GM23338 (cell line): ENCODE measurements at regions not wholly inside any gene's neighbourhood (a gene's known extent, or its start where the extent isn't known, plus 50 kb on each side); places are given as distances from the start of the nearest gene placed in this dataset.

Experiments
- ATAC-seq: fragments of 200-7000 bp; cut with Tn5 transposase; 3 replicates; pipeline ENCODE4 v1.9.1; 2020
- DNase-seq: peaks from one replicate; pipeline ENCODE4 v3.0.0-alpha.2; 2015; ENCODE audit warnings: low spot score
- H2AFZ ChIP-seq: fragments of 200-600 bp; sonication (generic); 2 replicates; pipeline ENCODE4 v1.8.0; 2016; ENCODE audit warnings: antibody characterized with exemption, mild to moderate bottlenecking, moderate library complexity
- H3F3A ChIP-seq: fragments of 200-600 bp; sonication (generic); replicated peaks from 2 replicates; pipeline ENCODE4 v1.8.0; 2017; ENCODE audit warnings: antibody characterized with exemption, mixed run types, low read depth
- H3K27ac ChIP-seq: fragments of 200-600 bp; sonication (generic); 2 replicates; pipeline ENCODE4 v1.6.1; 2016; ENCODE audit warnings: low read depth
- H3K27me3 ChIP-seq: fragments of 200-600 bp; sonication (generic); 2 replicates; pipeline ENCODE4 v1.8.0; 2016; ENCODE audit warnings: mild to moderate bottlenecking, mixed run types, moderate library complexity; ENCODE audit not compliant: insufficient read depth
- H3K36me3 ChIP-seq: fragments of 200-600 bp; sonication (generic); 2 replicates; pipeline ENCODE4 v1.8.0; 2016; ENCODE audit warnings: mild to moderate bottlenecking; ENCODE audit not compliant: insufficient read depth
- H3K4me1 ChIP-seq: fragments of 200-600 bp; sonication (generic); 2 replicates; pipeline ENCODE4 v1.8.0; 2016; ENCODE audit warnings: mild to moderate bottlenecking, moderate library complexity; ENCODE audit not compliant: insufficient read depth
- H3K4me2 ChIP-seq: fragments of 200-600 bp; sonication (generic); 2 replicates; pipeline ENCODE4 v1.7.1; 2017; ENCODE audit warnings: mixed run types
- H3K4me3 ChIP-seq: fragments of 200-600 bp; sonication (generic); 2 replicates; pipeline ENCODE4 v1.6.1; 2016; ENCODE audit warnings: mixed run types
- H3K79me2 ChIP-seq: fragments of 200-600 bp; sonication (generic); replicated peaks from 2 replicates; pipeline ENCODE4 v1.8.0; 2017; ENCODE audit warnings: mild to moderate bottlenecking; ENCODE audit not compliant: insufficient read depth
- H3K9me2 ChIP-seq: fragments of 200-600 bp; sonication (generic); 2 replicates; pipeline ENCODE4 v1.8.0; 2017; ENCODE audit not compliant: insufficient read depth
- H4K20me1 ChIP-seq: fragments of 200-600 bp; sonication (generic); replicated peaks from 2 replicates; pipeline ENCODE4 v1.8.0; 2017; ENCODE audit warnings: mild to moderate bottlenecking; ENCODE audit not compliant: insufficient read depth
- H3K27ac Mint-ChIP-seq: 2 replicates; pipeline ENCODE4 v1.8.0; 2020; ENCODE audit warnings: inconsistent platforms, mild to moderate bottlenecking, moderate library complexity, mixed read lengths
- H3K27me3 Mint-ChIP-seq: 3 replicates; pipeline ENCODE4 v1.8.0; 2022; ENCODE audit warnings: low read depth, mild to moderate bottlenecking, moderate library complexity, mixed read lengths, inconsistent platforms; ENCODE audit not compliant: insufficient read depth, poor library complexity
- H3K36me3 Mint-ChIP-seq: 3 replicates; pipeline ENCODE4 v1.8.0; 2021; ENCODE audit warnings: low read depth, mild to moderate bottlenecking, inconsistent platforms, moderate library complexity, mixed read lengths
- H3K4me1 Mint-ChIP-seq: 3 replicates; pipeline ENCODE4 v1.8.0; 2020; ENCODE audit warnings: mild to moderate bottlenecking, inconsistent platforms, mixed read lengths
- H3K4me3 Mint-ChIP-seq: 3 replicates; pipeline ENCODE4 v1.8.0; 2021; ENCODE audit warnings: moderate library complexity, mild to moderate bottlenecking, inconsistent platforms, mixed read lengths
- H3K9me3 Mint-ChIP-seq: 3 replicates; pipeline ENCODE4 v1.8.0; 2020; ENCODE audit warnings: moderate library complexity, mild to moderate bottlenecking, inconsistent platforms, mixed read lengths
- CREB1 ChIP-seq: fragments of 250-450 bp; sonication (Bioruptor Pico); IDR thresholded peaks from 2 replicates; pipeline ENCODE4 v1.5.0; 2020; ENCODE audit warnings: low read depth, mild to moderate bottlenecking, moderate library complexity
- EZH2 ChIP-seq: fragments of 200-600 bp; sonication (generic); IDR thresholded peaks from one replicate; pipeline ENCODE4 v1.8.0; 2017; ENCODE audit warnings: antibody characterized with exemption, mild to moderate bottlenecking, low read depth; ENCODE audit not compliant: unreplicated experiment
- JUNB ChIP-seq: IDR thresholded peaks from one replicate; pipeline ENCODE4 v1.6.1; 2016; ENCODE audit warnings: antibody characterized with exemption; ENCODE audit not compliant: unreplicated experiment
- POLR2AphosphoS5 ChIP-seq: IDR thresholded peaks from 2 replicates; pipeline ENCODE4 v1.6.1; 2016; ENCODE audit warnings: antibody characterized with exemption, low read depth
- STAT1 ChIP-seq: IDR thresholded peaks from one replicate; pipeline ENCODE4 v1.6.1; 2016; ENCODE audit warnings: antibody characterized with exemption; ENCODE audit not compliant: unreplicated experiment
- ZNF114 ChIP-seq: fragments of 250-450 bp; sonication (Bioruptor Pico); IDR thresholded peaks from 2 replicates; pipeline ENCODE4 v1.5.0; 2020; ENCODE audit warnings: mild to moderate bottlenecking, moderate library complexity
- ZNF331 ChIP-seq: fragments of 250-450 bp; sonication (Bioruptor Pico); IDR thresholded peaks from 2 replicates; pipeline ENCODE4 v1.5.0; 2020; ENCODE audit warnings: low read depth, mild to moderate bottlenecking, moderate library complexity
- TF ChIP-seq, protein P1 (sequence below): IDR thresholded peaks from 2 replicates; pipeline ENCODE4 v1.6.1; 2016; ENCODE audit warnings: antibody characterized with exemption
- TF ChIP-seq, protein P2 (sequence below): IDR thresholded peaks from one replicate; pipeline ENCODE4 v1.6.1; 2018; ENCODE audit warnings: antibody characterized with exemption; ENCODE audit not compliant: unreplicated experiment
- TF ChIP-seq, protein P3 (sequence below): fragments of 250-450 bp; sonication (Bioruptor Pico); IDR thresholded peaks from 2 replicates; pipeline ENCODE4 v1.5.0; 2020; ENCODE audit warnings: mild to moderate bottlenecking, moderate library complexity

DNA sequence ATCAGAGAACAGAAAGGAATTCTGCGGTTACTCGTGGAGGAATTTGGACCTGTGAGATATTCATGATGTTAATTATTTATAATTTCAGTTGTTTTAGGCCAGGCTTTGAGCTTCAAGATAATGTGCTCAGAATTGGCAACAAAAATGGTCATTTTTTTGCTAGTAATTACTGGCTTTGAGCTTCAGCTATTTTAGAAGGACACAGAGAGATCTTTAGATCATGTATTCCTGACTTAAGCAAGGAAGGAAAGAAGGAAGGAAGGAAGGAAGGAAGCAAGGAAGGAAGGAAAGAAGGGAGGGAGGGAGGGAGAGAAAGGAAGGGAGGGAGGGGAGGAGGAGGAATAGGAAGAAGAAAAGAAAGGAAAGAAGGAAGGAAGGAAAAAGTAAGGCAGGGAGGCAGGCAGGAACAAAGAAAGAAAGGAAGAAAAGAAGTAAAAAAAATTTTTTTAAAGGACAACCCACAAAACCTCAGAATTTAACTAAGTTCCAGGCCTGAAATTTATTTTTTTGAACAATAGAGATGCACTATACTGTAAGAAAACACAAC is 277.9 kb upstream of the KLF3 start:
- H3K9me3 Mint-ChIP-seq: peaks cover 23% of the 10 kb centered on the region
- Histone ChIP-seq H2AFZ (no peak overlapping the region), H3K36me3 (no peaks in the 10 kb centered on the region; the same call in 1 of the 2 replicates), H3F3A (no peaks in the 10 kb centered on the region), H3K9me2 (peaks cover 3% of the 10 kb centered on the region; the same call in 1 of the 2 replicates), H4K20me1 (no peaks in the 10 kb centered on the region), H3K27me3 (no peaks in the 10 kb centered on the region), H3K4me3 (no peak overlapping the region), H3K27ac (no peak overlapping the region), H3K79me2 (no peaks in the 10 kb centered on the region), H3K4me1 (peaks cover 2% of the 10 kb centered on the region; the same call in 1 of the 2 replicates), H3K4me2 (no peak overlapping the region)
- TF ChIP-seq STAT1: no peak
- DNase-seq (no peak), ATAC-seq (no peak)
- H3K4me3 Mint-ChIP-seq: no peak overlapping the region
- no peak overlapping the region for H3K27ac Mint-ChIP-seq
- H3K4me1 Mint-ChIP-seq: peaks cover 5% of the 10 kb centered on the region; the same call in 1 of the 3 replicates
- H3K27me3 Mint-ChIP-seq: no peaks in the 10 kb centered on the region
- H3K36me3 Mint-ChIP-seq: peaks cover 16% of the 10 kb centered on the region

DNA sequence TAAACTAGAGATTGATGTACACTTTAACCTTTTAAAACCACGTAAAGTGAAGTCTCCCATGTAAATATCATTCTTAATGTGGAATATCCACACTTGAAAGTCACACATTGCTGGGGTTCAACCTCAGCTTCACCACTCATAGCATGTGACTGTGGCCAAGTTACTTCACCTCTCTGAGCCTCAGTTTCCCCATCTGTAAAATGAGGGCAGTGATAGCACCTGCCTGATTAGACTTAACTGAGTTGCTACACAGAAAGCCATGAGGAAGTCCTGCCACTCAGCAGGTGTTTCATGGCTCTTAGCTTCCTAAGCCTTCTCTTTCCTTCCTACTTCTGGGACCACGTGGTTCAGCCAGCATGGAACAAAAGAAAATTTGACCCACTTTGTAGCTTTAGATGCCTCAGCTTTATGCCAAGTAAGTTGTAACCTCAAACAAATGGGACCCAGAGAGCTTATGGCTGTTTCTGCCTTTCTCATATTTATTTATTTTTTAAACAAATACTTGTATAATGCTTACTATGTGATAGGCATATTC is 277.3 kb upstream of the KLF3 start:
- H3K36me3 ChIP-seq: no peaks in the 10 kb centered on the region
- peaks cover 3% of the 10 kb centered on the region; the same call in 1 of the 2 replicates for H3K9me2 ChIP-seq
- H3K36me3 Mint-ChIP-seq: peaks cover 23% of the 10 kb centered on the region
- no peak overlapping the region for H3K4me3 ChIP-seq
- peaks cover 2% of the 10 kb centered on the region; the same call in 1 of the 2 replicates for H3K4me1 ChIP-seq
- no peak for ATAC-seq
- H3K79me2 ChIP-seq: no peaks in the 10 kb centered on the region
- no peak overlapping the region for H3K4me3 Mint-ChIP-seq
- H2AFZ ChIP-seq: no peak overlapping the region
- no peak for DNase-seq
- peaks cover 29% of the 10 kb centered on the region for H3K9me3 Mint-ChIP-seq
- no peaks in the 10 kb centered on the region for H3K27me3 ChIP-seq
- H3F3A ChIP-seq: no peaks in the 10 kb centered on the region
- no peaks in the 10 kb centered on the region for H3K27me3 Mint-ChIP-seq
- H4K20me1 ChIP-seq: no peaks in the 10 kb centered on the region
- no peak overlapping the region for H3K27ac ChIP-seq
- no peak overlapping the region for H3K27ac Mint-ChIP-seq
- H3K4me2 ChIP-seq: no peak overlapping the region
- peaks cover 5% of the 10 kb centered on the region; the same call in 1 of the 3 replicates for H3K4me1 Mint-ChIP-seq
- TF ChIP-seq, protein P1, sequence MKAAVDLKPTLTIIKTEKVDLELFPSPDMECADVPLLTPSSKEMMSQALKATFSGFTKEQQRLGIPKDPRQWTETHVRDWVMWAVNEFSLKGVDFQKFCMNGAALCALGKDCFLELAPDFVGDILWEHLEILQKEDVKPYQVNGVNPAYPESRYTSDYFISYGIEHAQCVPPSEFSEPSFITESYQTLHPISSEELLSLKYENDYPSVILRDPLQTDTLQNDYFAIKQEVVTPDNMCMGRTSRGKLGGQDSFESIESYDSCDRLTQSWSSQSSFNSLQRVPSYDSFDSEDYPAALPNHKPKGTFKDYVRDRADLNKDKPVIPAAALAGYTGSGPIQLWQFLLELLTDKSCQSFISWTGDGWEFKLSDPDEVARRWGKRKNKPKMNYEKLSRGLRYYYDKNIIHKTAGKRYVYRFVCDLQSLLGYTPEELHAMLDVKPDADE: no peak
- TF ChIP-seq, protein P2, sequence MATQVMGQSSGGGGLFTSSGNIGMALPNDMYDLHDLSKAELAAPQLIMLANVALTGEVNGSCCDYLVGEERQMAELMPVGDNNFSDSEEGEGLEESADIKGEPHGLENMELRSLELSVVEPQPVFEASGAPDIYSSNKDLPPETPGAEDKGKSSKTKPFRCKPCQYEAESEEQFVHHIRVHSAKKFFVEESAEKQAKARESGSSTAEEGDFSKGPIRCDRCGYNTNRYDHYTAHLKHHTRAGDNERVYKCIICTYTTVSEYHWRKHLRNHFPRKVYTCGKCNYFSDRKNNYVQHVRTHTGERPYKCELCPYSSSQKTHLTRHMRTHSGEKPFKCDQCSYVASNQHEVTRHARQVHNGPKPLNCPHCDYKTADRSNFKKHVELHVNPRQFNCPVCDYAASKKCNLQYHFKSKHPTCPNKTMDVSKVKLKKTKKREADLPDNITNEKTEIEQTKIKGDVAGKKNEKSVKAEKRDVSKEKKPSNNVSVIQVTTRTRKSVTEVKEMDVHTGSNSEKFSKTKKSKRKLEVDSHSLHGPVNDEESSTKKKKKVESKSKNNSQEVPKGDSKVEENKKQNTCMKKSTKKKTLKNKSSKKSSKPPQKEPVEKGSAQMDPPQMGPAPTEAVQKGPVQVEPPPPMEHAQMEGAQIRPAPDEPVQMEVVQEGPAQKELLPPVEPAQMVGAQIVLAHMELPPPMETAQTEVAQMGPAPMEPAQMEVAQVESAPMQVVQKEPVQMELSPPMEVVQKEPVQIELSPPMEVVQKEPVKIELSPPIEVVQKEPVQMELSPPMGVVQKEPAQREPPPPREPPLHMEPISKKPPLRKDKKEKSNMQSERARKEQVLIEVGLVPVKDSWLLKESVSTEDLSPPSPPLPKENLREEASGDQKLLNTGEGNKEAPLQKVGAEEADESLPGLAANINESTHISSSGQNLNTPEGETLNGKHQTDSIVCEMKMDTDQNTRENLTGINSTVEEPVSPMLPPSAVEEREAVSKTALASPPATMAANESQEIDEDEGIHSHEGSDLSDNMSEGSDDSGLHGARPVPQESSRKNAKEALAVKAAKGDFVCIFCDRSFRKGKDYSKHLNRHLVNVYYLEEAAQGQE: no peak
- TF ChIP-seq EZH2 (no peak), POLR2AphosphoS5 (no peak), CREB1 (CRISPR knock-in tag) (no peak), JUNB (no peak), ZNF331 (CRISPR knock-in tag) (no peak), ZNF114 (CRISPR knock-in tag) (no peak)
- TF ChIP-seq, protein P3, sequence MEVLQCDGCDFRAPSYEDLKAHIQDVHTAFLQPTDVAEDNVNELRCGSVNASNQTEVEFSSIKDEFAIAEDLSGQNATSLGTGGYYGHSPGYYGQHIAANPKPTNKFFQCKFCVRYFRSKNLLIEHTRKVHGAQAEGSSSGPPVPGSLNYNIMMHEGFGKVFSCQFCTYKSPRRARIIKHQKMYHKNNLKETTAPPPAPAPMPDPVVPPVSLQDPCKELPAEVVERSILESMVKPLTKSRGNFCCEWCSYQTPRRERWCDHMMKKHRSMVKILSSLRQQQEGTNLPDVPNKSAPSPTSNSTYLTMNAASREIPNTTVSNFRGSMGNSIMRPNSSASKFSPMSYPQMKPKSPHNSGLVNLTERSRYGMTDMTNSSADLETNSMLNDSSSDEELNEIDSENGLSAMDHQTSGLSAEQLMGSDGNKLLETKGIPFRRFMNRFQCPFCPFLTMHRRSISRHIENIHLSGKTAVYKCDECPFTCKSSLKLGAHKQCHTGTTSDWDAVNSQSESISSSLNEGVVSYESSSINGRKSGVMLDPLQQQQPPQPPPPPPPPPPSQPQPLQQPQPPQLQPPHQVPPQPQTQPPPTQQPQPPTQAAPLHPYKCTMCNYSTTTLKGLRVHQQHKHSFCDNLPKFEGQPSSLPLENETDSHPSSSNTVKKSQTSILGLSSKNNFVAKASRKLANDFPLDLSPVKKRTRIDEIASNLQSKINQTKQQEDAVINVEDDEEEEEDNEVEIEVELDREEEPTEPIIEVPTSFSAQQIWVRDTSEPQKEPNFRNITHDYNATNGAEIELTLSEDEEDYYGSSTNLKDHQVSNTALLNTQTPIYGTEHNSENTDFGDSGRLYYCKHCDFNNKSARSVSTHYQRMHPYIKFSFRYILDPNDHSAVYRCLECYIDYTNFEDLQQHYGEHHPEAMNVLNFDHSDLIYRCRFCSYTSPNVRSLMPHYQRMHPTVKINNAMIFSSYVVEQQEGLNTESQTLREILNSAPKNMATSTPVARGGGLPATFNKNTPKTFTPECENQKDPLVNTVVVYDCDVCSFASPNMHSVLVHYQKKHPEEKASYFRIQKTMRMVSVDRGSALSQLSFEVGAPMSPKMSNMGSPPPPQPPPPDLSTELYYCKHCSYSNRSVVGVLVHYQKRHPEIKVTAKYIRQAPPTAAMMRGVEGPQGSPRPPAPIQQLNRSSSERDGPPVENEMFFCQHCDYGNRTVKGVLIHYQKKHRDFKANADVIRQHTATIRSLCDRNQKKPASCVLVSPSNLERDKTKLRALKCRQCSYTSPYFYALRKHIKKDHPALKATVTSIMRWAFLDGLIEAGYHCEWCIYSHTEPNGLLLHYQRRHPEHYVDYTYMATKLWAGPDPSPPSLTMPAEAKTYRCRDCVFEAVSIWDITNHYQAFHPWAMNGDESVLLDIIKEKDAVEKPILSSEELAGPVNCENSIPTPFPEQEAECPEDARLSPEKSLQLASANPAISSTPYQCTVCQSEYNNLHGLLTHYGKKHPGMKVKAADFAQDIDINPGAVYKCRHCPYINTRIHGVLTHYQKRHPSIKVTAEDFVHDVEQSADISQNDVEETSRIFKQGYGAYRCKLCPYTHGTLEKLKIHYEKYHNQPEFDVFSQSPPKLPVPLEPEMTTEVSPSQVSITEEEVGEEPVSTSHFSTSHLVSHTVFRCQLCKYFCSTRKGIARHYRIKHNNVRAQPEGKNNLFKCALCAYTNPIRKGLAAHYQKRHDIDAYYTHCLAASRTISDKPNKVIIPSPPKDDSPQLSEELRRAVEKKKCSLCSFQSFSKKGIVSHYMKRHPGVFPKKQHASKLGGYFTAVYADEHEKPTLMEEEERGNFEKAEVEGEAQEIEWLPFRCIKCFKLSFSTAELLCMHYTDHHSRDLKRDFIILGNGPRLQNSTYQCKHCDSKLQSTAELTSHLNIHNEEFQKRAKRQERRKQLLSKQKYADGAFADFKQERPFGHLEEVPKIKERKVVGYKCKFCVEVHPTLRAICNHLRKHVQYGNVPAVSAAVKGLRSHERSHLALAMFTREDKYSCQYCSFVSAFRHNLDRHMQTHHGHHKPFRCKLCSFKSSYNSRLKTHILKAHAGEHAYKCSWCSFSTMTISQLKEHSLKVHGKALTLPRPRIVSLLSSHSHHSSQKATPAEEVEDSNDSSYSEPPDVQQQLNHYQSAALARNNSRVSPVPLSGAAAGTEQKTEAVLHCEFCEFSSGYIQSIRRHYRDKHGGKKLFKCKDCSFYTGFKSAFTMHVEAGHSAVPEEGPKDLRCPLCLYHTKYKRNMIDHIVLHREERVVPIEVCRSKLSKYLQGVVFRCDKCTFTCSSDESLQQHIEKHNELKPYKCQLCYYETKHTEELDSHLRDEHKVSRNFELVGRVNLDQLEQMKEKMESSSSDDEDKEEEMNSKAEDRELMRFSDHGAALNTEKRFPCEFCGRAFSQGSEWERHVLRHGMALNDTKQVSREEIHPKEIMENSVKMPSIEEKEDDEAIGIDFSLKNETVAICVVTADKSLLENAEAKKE (CRISPR knock-in tag): no peak
